ENCODE measurements at regions not wholly inside any gene's neighbourhood (a gene's known extent, or its start where the extent isn't known, plus 50 kb on each side); places are given as distances from the start of the nearest gene placed in this dataset.
"Not testable (repeated sequence)": the region's sequence is repeated elsewhere in the genome, so short reads cannot be mapped to it uniquely, and the experiment has no call there.

DNA sequence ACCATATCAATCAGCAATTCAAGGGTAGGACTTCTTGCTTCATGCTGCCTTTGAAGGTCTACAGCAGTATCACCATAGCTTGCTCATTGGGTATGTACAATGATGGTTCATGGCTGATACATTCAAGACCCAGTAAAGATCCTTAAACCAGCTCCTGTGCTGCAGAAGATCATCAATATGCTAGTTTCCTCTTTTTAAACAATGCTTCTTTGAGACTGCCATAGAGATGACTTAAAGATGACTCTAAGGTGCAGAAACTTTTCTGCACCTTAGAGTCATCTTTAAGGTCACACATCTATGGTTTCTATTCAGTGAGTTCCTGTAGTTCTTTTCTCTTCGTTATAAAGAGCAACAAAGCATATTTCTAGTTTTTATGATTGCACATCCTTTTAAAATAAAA is 102.8 kb upstream of the KLHL14 start:
- H3K27ac ChIP-seq, result no peak overlapping the region
- DNase-seq, result no peak
- H3K27me3 ChIP-seq, result no peaks in the 10 kb centered on the region
- no peak overlapping the region for H3K4me3 ChIP-seq (replicated peaks in 1 of 3)
- WGBS, 2 donors, result 93 to 94% methylated on average over 1 of the region's 1 CpG
- no peaks in the 10 kb centered on the region for H3K36me3 ChIP-seq
- TF ChIP-seq, protein P1, sequence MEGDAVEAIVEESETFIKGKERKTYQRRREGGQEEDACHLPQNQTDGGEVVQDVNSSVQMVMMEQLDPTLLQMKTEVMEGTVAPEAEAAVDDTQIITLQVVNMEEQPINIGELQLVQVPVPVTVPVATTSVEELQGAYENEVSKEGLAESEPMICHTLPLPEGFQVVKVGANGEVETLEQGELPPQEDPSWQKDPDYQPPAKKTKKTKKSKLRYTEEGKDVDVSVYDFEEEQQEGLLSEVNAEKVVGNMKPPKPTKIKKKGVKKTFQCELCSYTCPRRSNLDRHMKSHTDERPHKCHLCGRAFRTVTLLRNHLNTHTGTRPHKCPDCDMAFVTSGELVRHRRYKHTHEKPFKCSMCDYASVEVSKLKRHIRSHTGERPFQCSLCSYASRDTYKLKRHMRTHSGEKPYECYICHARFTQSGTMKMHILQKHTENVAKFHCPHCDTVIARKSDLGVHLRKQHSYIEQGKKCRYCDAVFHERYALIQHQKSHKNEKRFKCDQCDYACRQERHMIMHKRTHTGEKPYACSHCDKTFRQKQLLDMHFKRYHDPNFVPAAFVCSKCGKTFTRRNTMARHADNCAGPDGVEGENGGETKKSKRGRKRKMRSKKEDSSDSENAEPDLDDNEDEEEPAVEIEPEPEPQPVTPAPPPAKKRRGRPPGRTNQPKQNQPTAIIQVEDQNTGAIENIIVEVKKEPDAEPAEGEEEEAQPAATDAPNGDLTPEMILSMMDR (IDR thresholded peaks at IDR 0.05), result no peak
- TF ChIP-seq POLR2A (IDR thresholded peaks at IDR 0.05), result no peak
- H3K9me3 ChIP-seq, result no peaks in the 10 kb centered on the region
- H3K4me1 ChIP-seq, result peaks cover 7 to 14% of the 10 kb centered on the region in 2 donors
- intact Hi-C loops (cut with DNase I), result no loop called here

DNA sequence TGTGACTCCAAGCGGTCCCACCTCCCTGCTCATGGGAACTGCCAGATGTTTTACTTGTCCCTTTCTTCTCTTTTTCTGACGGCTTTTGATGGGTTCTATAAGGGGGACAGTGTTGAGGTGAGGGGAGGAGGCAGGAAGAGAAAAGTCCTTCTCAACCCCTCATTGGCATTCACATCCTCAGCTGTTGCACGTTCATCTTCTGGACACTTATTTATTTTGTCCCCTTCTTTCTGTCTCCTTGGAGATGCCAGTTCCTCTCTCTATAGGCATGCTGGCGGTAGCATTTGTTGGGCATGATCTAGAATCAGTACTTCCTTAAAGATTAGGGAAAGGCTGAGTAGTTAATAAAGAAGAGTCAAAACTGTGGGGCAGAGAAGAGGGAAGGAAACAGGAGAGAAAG is 99.0 kb upstream of the KLHL14 start:
- WGBS, 2 donors, result 87 to 89% methylated on average over 4 of the region's 4 CpGs
- intact Hi-C loops (cut with DNase I), result no loop called here
- no peak for DNase-seq
- Histone ChIP-seq H3K4me3 (replicated peaks in 1 of 3) (no peak overlapping the region), H3K36me3 (no peaks in the 10 kb centered on the region), H3K9me3 (no peaks in the 10 kb centered on the region), H3K27me3 (no peaks in the 10 kb centered on the region), H3K27ac (no peak overlapping the region), H3K4me1 (peaks cover 0 to 3% of the 10 kb centered on the region in 2 donors)
- no peak for TF ChIP-seq POLR2A (IDR thresholded peaks at IDR 0.05)
- TF ChIP-seq, protein P1 (IDR thresholded peaks at IDR 0.05), result no peak

DNA sequence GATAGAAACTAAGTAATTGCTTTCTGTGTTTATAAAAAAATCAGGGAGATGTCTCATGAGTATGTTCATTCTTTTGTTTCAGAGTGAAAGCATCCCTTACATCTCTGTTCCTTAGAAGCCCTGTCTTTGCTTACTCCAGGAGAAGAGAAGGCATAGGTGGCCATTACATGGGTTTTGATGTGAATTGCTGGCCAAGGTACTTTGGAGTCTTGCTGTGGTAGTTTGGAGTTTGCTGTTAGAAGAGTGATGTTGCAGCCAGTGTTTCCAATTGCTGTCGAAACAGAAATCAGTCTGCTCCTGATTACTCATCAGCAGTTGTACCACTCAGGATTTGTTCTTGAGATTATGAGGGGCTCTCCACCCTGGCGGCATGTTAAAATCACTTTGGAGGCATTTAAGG is 97.8 kb upstream of the KLHL14 start:
- intact Hi-C loops (cut with DNase I), result no loop called here
- Histone ChIP-seq H3K4me1 (peaks cover 0 to 3% of the 10 kb centered on the region in 2 donors), H3K36me3 (no peaks in the 10 kb centered on the region), H3K27ac (no peak overlapping the region), H3K4me3 (replicated peaks in 1 of 3) (no peak overlapping the region), H3K27me3 (no peaks in the 10 kb centered on the region), H3K9me3 (no peaks in the 10 kb centered on the region)
- TF ChIP-seq POLR2A (IDR thresholded peaks at IDR 0.05), result no peak
- WGBS, 2 donors, result 68 to 88% methylated on average over 2 of the region's 2 CpGs
- DNase-seq, result no peak

DNA sequence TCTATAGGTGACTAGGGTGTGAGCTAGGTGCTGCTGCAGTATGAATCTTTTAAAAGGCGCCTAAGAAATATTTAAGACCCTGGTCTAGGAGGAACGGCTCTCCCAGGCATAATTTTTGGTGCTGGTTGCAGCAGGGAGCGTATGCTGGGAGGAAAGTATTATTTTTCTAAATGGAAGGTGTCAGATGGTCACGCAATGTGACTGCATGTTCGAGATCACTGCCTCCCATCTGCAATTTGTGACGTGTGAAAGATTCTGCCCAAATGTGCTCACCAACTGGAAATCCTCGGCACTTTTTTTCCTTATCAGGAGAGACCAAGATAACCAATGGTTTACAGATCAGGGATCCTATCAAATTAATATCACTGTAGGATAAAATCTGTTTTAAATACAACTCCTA is 95.6 kb upstream of the KLHL14 start:
- no peak for TF ChIP-seq POLR2A (IDR thresholded peaks at IDR 0.05)
- TF ChIP-seq, protein P1 (IDR thresholded peaks at IDR 0.05), result no peak
- WGBS, 2 donors, result 75 to 81% methylated on average over 7 of the region's 7 CpGs
- DNase-seq, result no peak
- Histone ChIP-seq H3K4me1 (peaks cover 0 to 3% of the 10 kb centered on the region in 2 donors), H3K4me3 (replicated peaks in 1 of 3) (no peak overlapping the region), H3K27me3 (no peaks in the 10 kb centered on the region), H3K9me3 (no peaks in the 10 kb centered on the region), H3K36me3 (no peaks in the 10 kb centered on the region), H3K27ac (no peak overlapping the region)
- intact Hi-C loops (cut with DNase I), result no loop called here

DNA sequence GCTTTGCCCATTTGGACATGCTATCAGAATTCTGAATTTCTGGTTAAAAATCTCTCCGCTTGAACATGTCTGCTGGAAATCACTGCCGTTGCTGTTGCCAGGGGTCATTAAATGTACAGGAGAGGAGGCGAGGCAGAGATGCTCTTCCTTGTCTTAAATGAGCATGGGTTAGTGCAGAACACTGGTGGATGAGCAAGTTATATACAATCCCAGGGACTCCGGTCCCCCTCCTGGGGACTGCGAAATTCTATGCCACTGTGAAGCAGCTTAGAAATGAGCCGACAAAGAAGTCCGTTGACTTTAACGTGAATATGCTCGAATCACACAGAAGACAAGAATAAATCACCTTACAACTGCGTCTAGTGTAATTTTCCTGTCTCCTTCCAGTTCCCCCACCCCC is 95.1 kb upstream of the KLHL14 start:
- TF ChIP-seq, protein P1 (IDR thresholded peaks at IDR 0.05), result no peak
- no peak for TF ChIP-seq POLR2A (IDR thresholded peaks at IDR 0.05)
- Histone ChIP-seq H3K27ac (no peak overlapping the region), H3K27me3 (no peaks in the 10 kb centered on the region), H3K36me3 (no peaks in the 10 kb centered on the region), H3K9me3 (no peaks in the 10 kb centered on the region), H3K4me1 (peaks cover 0 to 3% of the 10 kb centered on the region in 2 donors), H3K4me3 (replicated peaks in 1 of 3) (no peak overlapping the region)
- intact Hi-C loops (cut with DNase I), result no loop called here
- 74 to 78% methylated on average over 10 of the region's 10 CpGs for WGBS, 2 donors
- no peak for DNase-seq

DNA sequence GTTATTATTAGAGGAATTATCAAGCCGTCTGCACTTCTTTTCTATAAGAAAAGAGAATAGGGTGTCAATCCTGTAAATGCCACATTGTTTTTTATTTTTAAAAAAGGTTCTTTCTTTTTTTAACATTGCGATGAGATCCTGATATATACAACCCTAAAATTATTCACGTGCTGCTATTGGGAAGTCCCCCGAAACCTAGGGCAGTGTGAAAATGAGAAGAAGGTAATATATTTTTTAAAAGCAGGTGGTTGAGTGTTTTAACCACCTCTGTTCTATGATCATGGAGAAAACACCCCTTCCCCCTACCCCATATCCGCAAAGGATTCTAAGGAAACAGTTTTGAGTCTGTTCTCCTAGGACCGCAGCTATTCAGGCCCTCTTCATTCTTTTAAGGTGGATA is 94.5 kb upstream of the KLHL14 start:
- Histone ChIP-seq H3K4me3 (replicated peaks in 1 of 3) (no peak overlapping the region), H3K36me3 (no peaks in the 10 kb centered on the region), H3K27ac (no peak overlapping the region), H3K4me1 (peaks cover 0 to 3% of the 10 kb centered on the region in 2 donors), H3K27me3 (no peaks in the 10 kb centered on the region), H3K9me3 (no peaks in the 10 kb centered on the region)
- 80 to 86% methylated on average over 6 of the region's 6 CpGs for WGBS, 2 donors
- no peak for DNase-seq
- intact Hi-C loops (cut with DNase I), result no loop called here
- TF ChIP-seq, protein P1 (IDR thresholded peaks at IDR 0.05), result no peak
- TF ChIP-seq POLR2A (IDR thresholded peaks at IDR 0.05), result no peak

DNA sequence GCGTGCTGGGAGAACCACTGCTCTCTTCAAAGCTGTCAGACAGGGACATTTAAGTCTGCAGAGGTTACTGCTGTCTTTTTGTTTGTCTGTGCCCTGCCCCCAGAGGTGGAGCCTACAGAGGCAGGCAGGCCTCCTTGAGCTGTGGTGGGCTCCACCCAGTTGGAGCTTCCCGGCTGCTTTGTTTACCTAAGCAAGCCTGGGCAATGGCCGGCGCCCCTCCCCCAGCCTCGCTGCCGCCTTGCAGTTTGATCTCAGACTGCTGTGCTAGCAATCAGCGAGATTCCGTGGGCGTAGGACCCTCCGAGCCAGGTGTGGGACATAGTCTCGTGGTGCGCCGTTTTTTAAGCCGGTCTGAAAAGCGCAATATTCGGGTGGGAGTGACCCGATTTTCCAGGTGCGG is 89.2 kb upstream of the KLHL14 start:
- H3K4me3 ChIP-seq (replicated peaks in 1 of 3); H3K27me3 ChIP-seq; H3K27ac ChIP-seq; H3K36me3 ChIP-seq; H3K9me3 ChIP-seq; H3K4me1 ChIP-seq; intact Hi-C loops (cut with DNase I); DNase-seq: not testable (repeated sequence)
- WGBS, 2 donors, result no CpG with 5 or more reads among the region's 18 CpGs

Data from thyroid gland (tissue), 4 donors.